Stimulated activated CD8-positive, alpha-beta memory T cell treated with anti-CD3 and anti-CD28 coated beads, Interleukin-4, amount 100 ng/mL, for 48 hours (primary cell): ENCODE measurements at regions not wholly inside any gene's neighbourhood (a gene's known extent, or its start where the extent isn't known, plus 50 kb on each side); places are given as distances from the start of the nearest gene placed in this dataset.
"Not testable (repeated sequence)": the region's sequence is repeated elsewhere in the genome, so short reads cannot be mapped to it uniquely, and the experiment has no call there.

Experiments
- DNase-seq: peaks from one replicate; pipeline ENCODE4 v3.0.0-alpha.2; 2020

DNA sequence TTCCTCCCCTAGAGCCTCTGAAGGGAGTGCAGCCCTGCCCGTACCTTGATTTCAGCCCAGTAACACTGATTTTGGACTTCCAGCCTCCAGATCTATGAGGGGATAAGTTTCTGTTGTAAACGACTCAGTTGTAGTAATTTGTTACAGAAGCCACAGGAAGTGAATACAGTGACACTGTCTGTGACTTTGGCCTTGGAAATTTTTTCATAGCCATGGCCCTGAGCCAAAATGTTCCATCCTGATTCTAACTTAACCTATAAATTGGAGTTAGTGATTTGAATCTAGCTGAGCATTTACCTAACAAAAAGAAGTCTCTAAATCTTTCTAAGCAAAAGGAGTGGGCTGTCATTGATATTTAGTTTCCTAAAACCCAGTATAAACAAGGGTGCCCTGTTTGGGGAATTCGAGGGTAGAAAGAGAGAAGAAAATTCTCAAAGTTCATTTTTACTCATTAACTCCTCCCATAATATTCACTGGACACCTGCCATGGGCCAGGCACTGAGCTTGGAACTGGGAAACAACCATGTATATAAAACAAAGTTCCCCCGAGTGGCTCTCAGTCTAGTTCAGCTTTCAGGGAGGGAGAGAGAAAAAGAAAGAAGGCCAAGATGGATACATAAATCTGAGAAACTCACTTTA, 162.3 kb downstream of the SKIDA1 start:
- no peak for DNase-seq

DNA sequence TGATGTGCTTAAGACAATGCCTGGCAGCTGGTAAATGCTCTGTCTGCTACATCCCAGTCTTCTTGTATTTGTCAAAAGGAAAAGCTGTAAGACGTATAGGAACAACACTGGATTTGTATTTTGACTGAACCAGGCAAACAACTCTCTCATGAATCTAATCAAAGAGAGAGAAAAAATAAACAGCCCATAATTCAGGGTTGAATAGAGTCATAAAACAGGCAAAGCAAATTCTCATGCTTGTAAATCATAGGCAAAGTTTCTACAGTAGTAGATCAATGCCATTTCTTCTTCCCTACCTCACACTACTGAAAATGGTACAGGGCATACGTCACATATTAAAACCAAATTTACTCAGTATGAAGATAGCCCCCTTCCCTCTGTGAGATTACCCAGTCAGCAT, 166.3 kb downstream of the SKIDA1 start:
- DNase-seq: no peak

DNA sequence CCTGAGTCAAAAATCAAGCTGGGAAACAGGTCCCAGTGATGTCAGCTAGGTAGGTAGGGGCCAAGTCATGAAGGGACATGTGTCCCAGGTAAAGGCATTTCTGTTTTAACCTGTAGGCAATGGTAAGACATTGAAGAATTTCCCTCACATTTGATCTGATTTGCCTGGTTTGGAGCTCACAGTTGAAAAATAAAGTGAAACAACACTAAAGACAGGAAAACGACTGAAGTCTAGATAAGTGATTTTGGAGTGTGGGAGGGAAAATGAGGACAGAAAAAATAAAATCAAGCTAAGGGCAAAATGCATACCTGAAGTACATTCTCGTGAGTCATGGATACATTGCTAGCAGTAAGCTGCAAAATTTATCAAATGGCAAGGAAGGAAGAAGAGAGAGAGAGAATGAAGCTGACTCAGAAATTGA, 169.9 kb downstream of the SKIDA1 start:
- no peak for DNase-seq

DNA sequence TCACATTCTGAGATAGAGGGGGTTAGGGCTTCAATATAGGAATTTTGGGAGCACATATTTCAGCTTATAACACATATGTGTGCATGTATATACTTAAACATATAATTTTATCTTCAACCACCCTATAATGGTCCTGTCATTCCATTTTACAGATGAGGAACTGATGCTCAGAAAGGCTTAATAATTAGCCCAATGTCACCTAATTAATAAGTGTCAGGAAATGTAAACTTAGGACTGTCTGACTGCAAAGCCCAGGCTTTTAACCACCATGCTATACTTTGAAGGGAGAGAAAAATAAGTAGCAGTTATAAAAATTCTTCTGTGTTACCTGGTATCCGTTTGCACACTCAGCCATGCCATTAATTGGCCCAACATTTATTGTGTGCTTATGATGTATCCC, 172.6 kb downstream of the SKIDA1 start:
- DNase-seq: no peak

DNA sequence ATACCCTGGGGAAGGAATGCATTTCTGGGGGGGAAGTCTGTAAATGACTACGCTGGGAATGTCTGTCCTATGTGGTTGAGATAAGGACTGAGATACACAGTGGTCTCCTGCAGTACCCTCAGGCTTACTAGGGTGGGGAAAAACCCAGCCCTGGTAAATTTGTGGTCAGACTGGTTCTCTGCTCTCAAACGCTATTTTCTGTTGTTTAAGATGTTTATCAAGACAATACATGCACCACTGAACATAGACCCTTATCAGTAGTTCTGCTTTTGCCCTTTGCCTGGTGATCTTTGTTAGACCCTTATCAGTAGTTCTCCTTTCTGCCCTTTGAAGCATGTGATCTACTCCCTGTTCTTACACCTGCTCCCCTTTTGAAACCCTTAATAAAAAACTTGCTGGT, 173.9 kb downstream of the SKIDA1 start:
- not testable (repeated sequence) for DNase-seq

DNA sequence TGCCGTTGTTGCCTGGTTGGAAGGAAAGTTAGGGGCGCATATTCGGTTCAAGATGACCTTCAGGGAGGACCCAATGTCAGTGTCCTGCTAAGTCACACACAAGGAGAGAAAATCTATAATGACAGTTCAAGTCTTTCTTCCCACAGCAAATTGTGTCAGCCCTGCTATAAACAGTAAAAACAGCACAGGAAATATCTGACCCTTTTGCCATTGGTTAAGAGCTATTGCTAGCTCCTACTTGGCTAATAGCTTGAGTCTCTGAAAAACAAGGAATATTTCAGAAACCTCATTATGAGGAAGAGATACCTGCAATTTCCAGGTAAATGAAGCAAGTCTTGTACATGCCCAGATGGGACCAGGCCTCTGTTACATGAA, 175.6 kb downstream of the SKIDA1 start:
- DNase-seq: no peak

DNA sequence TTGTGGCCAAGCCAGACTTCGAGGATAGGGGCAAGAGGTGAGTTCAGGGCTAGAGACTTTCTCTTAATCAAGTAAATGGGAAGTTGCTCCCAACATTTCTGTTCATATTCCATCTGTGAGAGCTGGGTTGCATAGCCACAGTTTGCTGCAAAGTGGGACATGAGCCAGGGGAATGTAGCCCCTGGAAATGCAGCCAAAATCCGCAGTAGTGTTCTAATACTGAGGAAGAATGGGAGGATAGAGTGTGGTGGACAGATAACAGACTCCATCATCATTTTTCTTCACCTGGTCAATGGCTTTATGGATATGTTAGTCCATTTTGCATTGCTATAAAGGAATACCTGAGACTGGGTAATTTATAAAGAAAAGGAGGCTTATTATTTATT, 177.7 kb downstream of the SKIDA1 start:
- DNase-seq: no peak

DNA sequence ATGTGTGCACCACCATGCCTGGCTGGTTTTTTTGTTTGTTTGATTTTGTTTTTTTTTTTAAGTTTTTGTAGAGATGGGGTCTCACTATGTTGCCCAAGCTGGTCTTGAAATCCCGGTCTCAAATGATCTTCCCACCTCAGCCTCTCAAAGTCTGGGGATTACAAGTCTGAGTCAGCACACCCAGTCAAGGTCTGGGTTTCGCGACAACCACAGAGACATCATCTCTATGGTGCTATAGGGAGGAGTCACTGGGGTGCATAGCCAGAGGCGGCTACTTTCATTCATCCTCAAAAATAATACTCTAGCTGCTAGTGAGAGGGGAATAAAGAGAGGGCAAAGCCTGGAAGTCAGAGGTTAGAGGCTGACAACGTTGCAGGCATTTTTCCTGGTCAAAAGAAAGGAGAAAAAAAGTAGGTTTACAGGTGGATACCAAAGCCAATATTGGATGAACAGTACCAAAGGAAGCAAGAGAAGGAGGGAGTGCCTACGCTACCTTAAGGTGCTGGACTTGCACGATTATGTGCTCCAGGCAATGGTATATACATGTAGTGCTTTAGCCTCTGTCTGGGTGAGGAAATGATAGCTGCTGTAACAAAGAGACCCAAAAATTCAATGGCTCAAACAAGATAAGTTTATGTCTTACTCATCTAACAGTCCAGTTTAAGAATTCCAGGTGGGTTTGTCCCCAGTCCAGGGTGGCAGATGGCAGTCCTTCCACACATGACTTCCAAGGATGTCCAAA, 178.3 kb downstream of the SKIDA1 start:
- no peak for DNase-seq

DNA sequence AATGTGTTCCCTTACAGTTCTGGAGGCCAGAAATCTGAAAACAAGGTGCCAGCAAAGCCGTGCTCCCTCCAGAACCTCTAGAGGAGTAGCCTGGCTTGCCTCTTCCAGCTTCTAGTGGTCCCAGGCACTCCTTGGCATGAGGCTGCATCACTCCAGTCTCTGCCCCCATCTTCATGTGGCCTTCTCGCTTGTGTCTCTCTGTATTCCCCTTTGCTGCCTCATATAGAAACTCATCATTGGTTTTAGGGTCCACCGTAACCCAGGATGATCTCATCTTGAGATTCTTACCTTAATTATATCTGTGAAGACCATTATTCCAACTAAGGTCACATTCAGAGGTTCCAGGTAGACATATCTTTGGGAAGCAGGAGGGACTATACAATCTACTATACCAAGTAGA, 182.4 kb downstream of the SKIDA1 start:
- DNase-seq: no peak

DNA sequence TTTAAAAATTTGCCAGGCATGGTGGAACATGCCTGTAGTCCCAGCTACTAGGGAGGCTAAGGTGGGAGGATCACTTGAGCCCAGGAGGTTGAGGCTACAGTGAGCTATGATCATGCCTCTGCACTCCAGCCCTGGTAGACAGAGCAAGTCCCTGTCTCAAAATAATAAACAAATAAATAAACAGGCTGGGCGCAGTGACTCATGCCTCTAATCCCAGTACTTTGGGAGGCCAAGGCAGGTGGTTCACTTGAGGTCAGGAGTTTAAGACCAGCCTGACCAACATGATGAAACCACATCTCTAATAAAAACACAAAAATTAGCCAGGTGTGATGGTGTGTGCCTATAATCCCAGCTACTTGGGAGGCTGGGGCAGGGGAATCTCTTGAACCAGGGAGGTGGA, 183.0 kb downstream of the SKIDA1 start:
- DNase-seq: not testable (repeated sequence)

DNA sequence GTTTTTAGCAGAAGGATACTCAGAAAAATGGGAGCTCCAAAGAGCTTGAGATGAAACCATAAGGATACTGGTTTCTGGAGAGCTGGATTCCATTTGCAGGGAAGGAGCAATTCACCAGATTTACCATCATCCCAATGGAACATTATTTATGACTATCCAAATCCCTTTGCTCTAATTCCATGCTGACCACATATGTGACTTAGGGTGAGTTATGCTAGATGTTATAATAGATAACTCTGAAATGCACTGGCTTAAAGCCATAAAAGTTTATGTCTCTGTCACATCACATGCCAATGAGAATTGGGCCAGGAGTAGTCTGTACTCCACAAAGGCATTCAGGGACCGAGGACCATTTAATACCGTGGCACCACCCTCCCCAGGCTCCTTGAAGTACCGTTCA, 185.2 kb downstream of the SKIDA1 start:
- no peak for DNase-seq

DNA sequence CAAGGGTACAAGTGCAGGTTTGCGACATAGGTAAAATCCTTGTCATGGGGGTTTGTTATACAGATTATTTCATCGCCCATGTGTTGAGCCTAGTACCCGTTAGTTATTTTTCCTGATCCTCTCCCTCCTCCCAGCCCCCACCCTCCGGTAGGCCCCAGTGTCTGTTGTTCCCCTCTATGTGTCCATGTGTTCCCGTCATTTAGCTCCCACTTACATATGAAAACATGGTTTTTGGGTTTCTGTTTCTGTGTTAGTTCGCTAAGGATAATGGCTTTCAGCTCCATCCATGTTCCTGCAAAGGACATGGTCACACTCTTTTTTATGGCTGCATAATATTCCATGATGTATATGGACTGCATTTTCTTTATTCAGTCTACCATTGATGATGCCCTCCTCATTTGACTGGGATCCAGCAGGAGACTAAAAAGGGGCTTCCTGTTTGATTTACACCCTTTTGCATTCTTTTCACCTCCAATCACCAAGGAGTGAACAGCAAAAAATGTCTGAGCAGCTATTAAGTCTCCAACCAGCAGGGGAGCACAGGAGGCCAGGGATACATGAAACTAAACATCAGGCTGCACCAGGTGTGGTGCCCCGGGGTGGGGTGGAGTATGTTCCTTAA, 188.2 kb downstream of the SKIDA1 start:
- no peak for DNase-seq

DNA sequence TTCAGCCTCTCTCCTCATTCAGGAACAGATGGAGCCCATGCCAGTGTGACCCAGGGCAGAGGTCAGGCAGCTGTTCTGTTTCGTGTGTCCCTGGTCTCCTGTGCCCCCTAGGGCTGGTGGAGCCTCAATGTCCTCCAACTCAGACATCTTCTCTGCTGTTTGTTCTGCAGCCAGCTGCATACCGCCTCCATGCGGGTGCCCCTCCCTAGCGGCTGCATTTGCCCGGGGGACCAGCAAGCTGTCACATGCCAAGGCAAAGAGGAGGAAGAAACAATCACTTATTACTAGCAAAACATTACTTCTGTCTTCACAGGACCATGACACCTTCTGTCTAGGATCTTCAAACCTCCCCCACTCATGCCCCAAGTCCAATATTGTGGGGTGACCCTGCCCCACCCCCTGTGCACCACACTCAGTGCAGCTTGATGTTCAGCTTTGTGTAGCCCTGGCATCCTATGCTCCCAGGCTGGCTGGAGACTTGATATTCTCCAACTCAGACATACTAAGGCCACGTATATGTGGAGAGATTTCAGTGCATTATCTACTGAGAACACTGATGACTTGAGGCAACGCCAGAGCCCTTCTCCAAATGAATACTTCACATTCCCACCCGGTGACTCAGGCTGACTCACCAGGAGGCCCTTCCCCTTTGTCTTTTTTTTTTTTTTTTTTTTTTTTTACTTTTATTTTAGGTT, 188.9 kb downstream of the SKIDA1 start:
- no peak for DNase-seq

DNA sequence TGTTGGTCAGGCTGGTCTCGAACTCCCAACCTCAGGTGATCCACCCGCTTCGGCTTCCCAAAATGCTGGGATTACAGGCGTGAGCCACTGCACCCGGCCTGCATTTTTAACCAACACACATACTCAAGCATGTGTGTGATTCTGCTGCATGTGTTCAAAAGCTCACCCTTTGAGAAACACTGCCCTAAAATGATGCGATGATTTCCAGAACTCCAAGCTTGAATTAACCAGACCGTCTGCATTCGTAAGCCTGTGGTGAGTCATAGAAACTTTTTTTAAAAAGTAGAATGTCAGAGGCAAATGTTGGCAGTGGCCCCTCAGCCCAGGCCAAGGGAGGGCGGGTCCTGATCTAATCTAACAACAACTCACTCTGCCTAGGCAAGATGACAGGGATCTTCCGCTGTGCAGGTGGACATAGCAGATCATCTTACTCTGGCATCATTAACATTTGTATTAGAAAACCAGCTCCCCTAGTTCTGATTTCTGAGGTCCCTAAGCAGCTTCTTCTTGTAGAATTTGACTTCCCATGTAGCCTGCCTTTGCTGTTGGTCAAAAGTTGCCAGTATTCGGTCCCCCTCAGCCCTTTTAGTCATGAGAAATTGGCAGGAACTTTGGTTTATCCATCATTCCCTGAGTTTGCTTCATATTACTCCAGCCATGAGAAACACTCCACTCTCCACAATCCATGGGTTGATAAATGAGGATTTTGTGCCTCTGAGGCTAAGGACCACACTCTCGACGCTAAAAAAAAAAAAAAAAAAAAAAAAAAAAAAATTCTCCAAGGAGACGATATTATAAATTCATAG, 190.4 kb downstream of the SKIDA1 start:
- DNase-seq: no peak

DNA sequence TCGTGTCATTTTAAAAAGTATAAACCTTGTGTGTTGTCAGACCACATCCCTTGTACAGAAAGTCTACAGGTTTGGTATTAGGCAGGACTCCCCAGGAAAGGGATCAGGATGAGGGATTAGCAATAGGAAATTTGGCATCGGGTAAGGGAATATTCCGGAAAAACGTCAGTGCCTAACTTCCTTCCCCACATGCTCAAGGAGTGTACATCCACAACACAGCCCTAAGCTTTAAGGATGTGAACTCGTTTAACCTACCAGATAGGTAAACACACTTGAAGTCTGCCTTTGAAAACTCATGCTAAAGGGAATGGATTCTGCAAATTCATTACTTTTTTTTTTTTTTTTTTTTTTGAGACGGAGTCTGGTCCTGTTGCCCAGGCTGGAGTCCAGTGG, 194.9 kb downstream of the SKIDA1 start:
- DNase-seq: no peak

DNA sequence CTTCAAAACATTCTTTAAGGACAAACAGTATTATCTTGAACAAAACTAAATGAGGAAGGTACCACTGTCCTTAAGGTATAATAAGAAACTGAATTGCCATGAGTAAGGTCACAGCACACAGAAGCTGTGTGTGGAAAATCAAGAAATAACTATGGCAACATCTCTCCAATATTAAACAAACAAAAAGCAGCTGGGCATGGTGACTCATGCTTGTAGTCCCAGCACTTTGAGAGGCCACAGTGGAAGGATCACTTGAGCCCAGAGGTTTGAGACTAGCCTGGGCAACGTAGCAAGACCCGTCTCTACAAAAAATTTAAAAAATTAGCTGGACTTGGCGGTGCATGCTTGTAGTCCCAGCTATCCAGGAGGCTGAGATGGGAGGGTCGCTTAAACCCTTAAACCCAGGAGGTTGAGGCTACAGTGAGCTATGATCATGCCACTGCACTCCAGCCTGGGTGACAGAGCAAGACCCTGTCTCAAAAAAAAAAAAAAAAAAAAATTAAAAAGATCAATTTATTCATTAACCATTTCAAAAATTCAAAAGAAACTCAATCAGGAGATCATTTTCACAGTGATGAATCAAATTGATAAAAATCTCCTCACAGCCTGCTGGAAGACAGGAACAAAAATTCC, 195.4 kb downstream of the SKIDA1 start:
- DNase-seq: no peak

DNA sequence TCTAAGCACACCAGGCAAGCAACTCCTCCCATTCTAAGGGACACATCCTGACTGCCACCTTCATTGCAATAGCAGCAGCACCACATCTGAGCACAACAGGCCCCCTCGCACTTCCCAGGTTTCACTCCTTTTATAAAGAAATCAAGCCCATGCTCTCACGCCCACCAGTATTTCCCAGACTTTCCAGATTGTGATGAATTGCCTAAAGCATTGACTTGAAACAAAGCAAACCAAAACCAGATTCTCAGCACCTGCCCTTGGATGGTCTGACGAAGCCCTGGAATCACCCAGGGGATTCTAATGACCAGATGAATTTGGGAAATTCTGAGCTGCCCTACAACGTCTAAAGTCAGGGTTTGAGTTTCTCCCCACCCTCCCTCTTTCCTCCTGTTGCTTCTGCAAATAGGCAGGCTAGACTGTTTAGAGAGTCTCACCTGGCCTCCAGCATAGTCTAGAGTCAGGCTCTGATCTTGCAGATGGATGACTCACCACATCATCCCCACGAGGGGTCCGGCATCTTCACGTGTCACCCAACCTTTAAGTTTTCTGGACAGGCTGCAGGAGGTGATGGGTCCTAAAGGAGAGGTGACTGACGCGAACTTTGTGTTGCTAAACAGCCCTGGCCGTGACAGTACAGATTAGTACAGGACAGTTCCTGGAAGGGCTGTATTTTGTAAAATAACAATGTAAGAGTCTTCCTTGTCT, 198.0 kb downstream of the SKIDA1 start:
- no peak for DNase-seq

DNA sequence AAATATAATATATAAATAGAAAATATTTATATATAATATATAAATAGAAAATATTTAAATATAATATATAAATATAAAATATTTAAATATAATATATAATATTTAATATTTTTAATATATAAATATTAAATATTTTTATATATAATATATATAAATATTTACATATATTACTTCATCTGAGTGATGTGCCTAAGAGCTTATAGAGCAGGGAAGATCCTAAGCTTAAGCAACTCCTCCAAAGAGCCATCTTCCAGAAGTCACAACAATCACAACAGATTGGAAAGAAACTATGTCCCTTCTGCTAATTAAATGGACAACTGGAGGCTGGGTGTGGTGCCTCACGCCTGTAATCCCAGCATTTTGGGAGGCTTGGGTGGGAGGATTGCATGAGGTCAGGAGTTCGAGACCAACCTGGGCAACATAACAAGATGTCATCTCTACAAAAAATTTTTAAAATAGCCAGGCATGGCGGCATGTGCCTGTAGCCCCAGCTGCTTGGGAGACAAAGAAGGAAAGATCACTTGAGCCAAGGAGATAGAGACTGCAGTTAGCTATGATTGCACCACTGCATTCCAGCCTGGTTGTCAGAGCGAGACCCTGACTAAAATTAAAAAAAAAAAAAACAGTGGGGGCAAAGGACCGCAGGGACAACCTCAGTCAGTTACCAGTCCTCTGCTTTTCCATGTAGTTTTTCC, 198.7 kb downstream of the SKIDA1 start:
- DNase-seq: no peak

DNA sequence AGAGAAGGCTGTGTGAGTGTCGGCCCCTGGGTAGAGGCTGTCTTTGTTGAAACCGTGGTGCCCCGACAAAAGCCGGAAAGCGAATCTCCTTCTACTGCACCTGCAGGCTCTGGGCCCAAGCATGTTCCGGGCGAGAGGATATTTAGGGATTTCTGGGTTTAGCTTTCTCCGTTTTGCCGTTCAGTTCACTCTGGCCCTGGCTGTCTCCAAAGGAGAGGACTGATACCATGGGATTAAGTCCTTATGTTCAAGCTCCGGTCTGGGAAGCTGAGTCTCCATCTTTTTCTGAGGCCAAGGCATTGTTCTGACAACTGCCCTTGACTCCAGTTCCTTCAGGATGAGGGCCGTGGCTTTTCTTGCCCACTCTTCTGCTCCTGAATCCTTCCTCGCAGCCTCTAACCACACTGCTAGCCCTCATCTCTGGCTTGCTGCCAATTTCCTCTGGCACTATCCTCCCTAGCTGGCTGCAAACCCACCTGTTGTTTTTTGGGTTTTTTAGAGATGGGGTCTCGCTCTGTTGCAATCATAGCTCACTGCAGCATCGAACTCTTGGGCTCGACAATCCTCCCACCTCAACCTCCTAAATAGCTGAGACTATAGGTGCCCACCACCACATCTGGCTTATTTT, 206.8 kb downstream of the SKIDA1 start:
- no peak for DNase-seq

DNA sequence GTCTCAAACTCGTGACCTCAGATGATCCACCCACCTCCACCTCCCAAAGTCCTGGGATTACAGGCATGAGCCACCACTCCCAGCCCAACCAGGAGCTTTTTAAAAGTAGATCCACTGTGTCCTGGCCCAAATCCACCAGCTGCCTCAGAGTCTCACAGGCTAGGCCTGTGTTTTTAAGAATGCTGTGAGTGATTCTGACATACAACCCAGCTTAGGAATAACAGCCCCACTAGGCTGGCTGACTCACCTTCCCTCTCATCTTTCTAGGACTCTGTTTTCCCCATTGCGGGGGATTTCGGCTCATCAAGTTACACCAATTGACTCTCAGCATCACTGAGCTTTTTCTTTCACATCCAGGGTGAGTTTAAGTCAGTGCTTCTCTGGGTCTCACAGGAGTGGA, 207.6 kb downstream of the SKIDA1 start:
- DNase-seq: no peak
